IMR-90 (cell line): ENCODE measurements at regions not wholly inside any gene's neighbourhood (a gene's known extent, or its start where the extent isn't known, plus 50 kb on each side); places are given as distances from the start of the nearest gene placed in this dataset.

ENCODE experiments used
- ATAC-seq: fragments of 200-7000 bp; cut with Tn5 transposase; 2 replicates; pipeline ENCODE4 v1.9.1; 2020; ENCODE audit warnings: low read depth, mild to moderate bottlenecking, moderate library complexity
- BruUV-seq: library from RNA; stranded (reverse); fragments of 400-500 nt; replicated peaks from 2 replicates; lab custom pipeline; 2021; lab: Mats Ljungman, UMichigan
- CTCF ChIA-PET: fragments of 300-600 bp; formaldehyde crosslinking; extraction: SDS; loops from one replicate; lab custom pipeline; 2021; ENCODE audit warnings: antibody characterized with exemption; lab: Yijun Ruan, JAX
- POLR2A ChIA-PET: fragments of 300-600 bp; sonication (Branson Sonifier 250); formaldehyde crosslinking; loops from one replicate; lab custom pipeline; 2022; ENCODE audit warnings: antibody characterized with exemption; ENCODE audit not compliant: unreplicated experiment; lab: Charles Lee
- DNase-seq: peaks from one replicate; pipeline ENCODE4 v3.0.0; 2013
- H2AFZ ChIP-seq: replicated peaks from 2 replicates; pipeline ENCODE3; 2013; ENCODE audit warnings: low read length, mild to moderate bottlenecking; ENCODE audit not compliant: poor library complexity
- H2AK5ac ChIP-seq: 2 replicates; pipeline ENCODE4 v1.6.1; 2013; ENCODE audit warnings: low read depth, low read length, inconsistent platforms
- H2AK9ac ChIP-seq: replicated peaks from 2 replicates; pipeline ENCODE3; 2013; ENCODE audit warnings: mild to moderate bottlenecking, low read depth, low read length, moderate library complexity; ENCODE audit not compliant: poor library complexity
- H2BK120ac ChIP-seq: 2 replicates; pipeline ENCODE4 v1.6.1; 2013; ENCODE audit warnings: low read depth, low read length, inconsistent platforms
- H2BK15ac ChIP-seq: 3 replicates; pipeline ENCODE4 v1.6.1; 2013; ENCODE audit warnings: low read depth, low read length, inconsistent platforms
- H2BK20ac ChIP-seq: 2 replicates; pipeline ENCODE4 v1.6.1; 2013; ENCODE audit warnings: low read depth, mild to moderate bottlenecking, inconsistent platforms, low read length, moderate library complexity
- H2BK5ac ChIP-seq: 2 replicates; pipeline ENCODE4 v1.6.1; 2013; ENCODE audit warnings: mild to moderate bottlenecking, low read depth, low read length, inconsistent platforms; ENCODE audit not compliant: poor library complexity, severe bottlenecking
- H3K14ac ChIP-seq: replicated peaks from 2 replicates; pipeline ENCODE4 v1.6.1; 2013; ENCODE audit warnings: low read depth, low read length, inconsistent platforms
- H3K18ac ChIP-seq: 2 replicates; pipeline ENCODE4 v1.6.1; 2013; ENCODE audit warnings: low read depth, low read length, control low read depth
- H3K23ac ChIP-seq: 2 replicates; pipeline ENCODE4 v1.6.1; 2013; ENCODE audit warnings: low read depth, low read length, inconsistent platforms
- H3K27ac ChIP-seq: 2 replicates; pipeline ENCODE4 v1.5.1; 2013; ENCODE audit warnings: mild to moderate bottlenecking, control low read depth, low read length; ENCODE audit not compliant: insufficient read depth
- H3K27me3 ChIP-seq: 2 replicates; pipeline ENCODE4 v1.6.1; 2013; ENCODE audit warnings: low read length; ENCODE audit not compliant: control insufficient read depth, insufficient read depth
- H3K36me3 ChIP-seq: 2 replicates; pipeline ENCODE4 v1.6.1; 2013; ENCODE audit warnings: low read length, mixed read lengths; ENCODE audit not compliant: control insufficient read depth, insufficient read depth
- H3K4ac ChIP-seq: 2 replicates; pipeline ENCODE4 v1.6.1; 2013; ENCODE audit warnings: low read depth, low read length, inconsistent platforms
- H3K4me1 ChIP-seq: 2 replicates; pipeline ENCODE4 v1.6.1; 2013; ENCODE audit warnings: low read length, mixed read lengths; ENCODE audit not compliant: control insufficient read depth, insufficient read depth
- H3K4me2 ChIP-seq: 2 replicates; pipeline ENCODE4 v1.6.1; 2013; ENCODE audit warnings: low read depth, mild to moderate bottlenecking, control low read depth, low read length, moderate library complexity
- H3K4me3 ChIP-seq: 2 replicates; pipeline ENCODE4 v1.5.1; 2013; ENCODE audit warnings: low read depth, mild to moderate bottlenecking, control low read depth, low read length, moderate library complexity; ENCODE audit not compliant: insufficient read depth
- H3K56ac ChIP-seq: 2 replicates; pipeline ENCODE4 v1.6.1; 2013; ENCODE audit warnings: low read length, inconsistent platforms; ENCODE audit not compliant: insufficient read depth; ENCODE audit errors: extremely low read depth
- H3K79me1 ChIP-seq, 2 experiments: 2 replicates each; pipeline ENCODE4 v1.6.1; 2013; ENCODE audit warnings: low read length in 2 of 2, inconsistent platforms in 1 of 2, low read depth in 1 of 2
- H3K9ac ChIP-seq: 2 replicates; pipeline ENCODE4 v1.6.1; 2013; ENCODE audit warnings: low read depth, low read length, control low read depth
- H3K9me1 ChIP-seq: 2 replicates; pipeline ENCODE4 v1.6.1; 2013; ENCODE audit warnings: low read length, inconsistent platforms; ENCODE audit not compliant: insufficient read depth
- H3K9me3 ChIP-seq: 2 replicates; pipeline ENCODE4 v1.6.1; 2013; ENCODE audit warnings: low read length; ENCODE audit not compliant: control insufficient read depth, insufficient read depth
- H4K20me1 ChIP-seq: 2 replicates; pipeline ENCODE4 v1.6.1; 2013; ENCODE audit warnings: low read length, inconsistent platforms; ENCODE audit not compliant: insufficient read depth
- H4K5ac ChIP-seq: 2 replicates; pipeline ENCODE4 v1.6.1; 2013; ENCODE audit warnings: mild to moderate bottlenecking, low read depth, low read length, control low read depth
- H4K8ac ChIP-seq, 2 experiments: 2 replicates each; pipeline ENCODE4 v1.6.1; 2013; ENCODE audit warnings: low read depth in 2 of 2, low read length in 2 of 2, control low read depth in 1 of 2, inconsistent platforms in 1 of 2
- H4K91ac ChIP-seq: 2 replicates; pipeline ENCODE4 v1.6.1; 2013; ENCODE audit warnings: low read depth, low read length, inconsistent platforms; ENCODE audit not compliant: insufficient read depth
- MAFK ChIP-seq: IDR thresholded peaks from 2 replicates; pipeline ENCODE4 v1.6.1; 2012; ENCODE audit warnings: low read depth, low read length, improper control_type of control experiment
- dilution Hi-C: fragments of 300-500 bp; cut with HindIII; formaldehyde crosslinking; loops from one replicate; pipeline ENCODE4 v1.14.3; 2018; ENCODE audit warnings: low sequenced_read_pairs; ENCODE audit not compliant: unreplicated experiment
- in situ Hi-C: fragments of 300-500 bp; cut with MboI; formaldehyde crosslinking; loops from 3 replicates; pipeline ENCODE4 v1.14.3; 2019; ENCODE audit warnings: low sequenced_read_pairs, inconsistent platforms, mixed read lengths
- intact Hi-C: fragments of 100-400 bp; cut with micrococcal nuclease; formaldehyde crosslinking; loops from 2 replicates; pipeline ENCODE4 v1.10.0; 2022
- TF ChIP-seq, protein P1 (sequence below): fragments of 150-350 bp; IDR thresholded peaks from 2 replicates; pipeline ENCODE4 v1.6.1; 2017; ENCODE audit warnings: mild to moderate bottlenecking, antibody characterized with exemption, low read length, low read depth

DNA sequence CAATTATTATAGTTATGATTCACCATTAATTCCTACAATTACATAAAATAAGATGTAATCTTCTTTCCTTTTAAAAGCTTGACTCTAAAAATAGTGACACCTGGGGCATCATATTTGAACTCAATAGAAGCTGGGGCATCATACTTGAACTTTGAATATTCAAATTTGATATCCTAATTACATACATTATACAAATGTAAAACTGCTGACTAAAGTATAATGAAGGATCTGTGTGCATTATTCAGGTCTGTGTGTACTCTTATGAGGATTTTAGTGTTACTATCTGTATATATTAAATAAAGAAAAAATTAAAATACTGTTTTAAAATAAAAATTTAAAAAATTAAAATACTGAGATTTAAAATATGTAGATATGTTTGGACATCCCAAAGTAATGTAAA, 696.9 kb upstream of the FBXO33 start:
- no peaks in the 10 kb centered on the region for H3K9me3 ChIP-seq
- H2BK120ac ChIP-seq: no peak overlapping the region
- H4K20me1 ChIP-seq: no peaks in the 10 kb centered on the region
- no peak overlapping the region for H3K4me3 ChIP-seq
- DNase-seq (no peak), ATAC-seq (no peak)
- no peak overlapping the region for H4K8ac ChIP-seq
- H2AK9ac ChIP-seq: no peak overlapping the region
- H3K27ac ChIP-seq: no peak overlapping the region
- no peak overlapping the region for H3K14ac ChIP-seq
- POLR2A ChIA-PET: no interaction called here
- TF ChIP-seq, protein P1, sequence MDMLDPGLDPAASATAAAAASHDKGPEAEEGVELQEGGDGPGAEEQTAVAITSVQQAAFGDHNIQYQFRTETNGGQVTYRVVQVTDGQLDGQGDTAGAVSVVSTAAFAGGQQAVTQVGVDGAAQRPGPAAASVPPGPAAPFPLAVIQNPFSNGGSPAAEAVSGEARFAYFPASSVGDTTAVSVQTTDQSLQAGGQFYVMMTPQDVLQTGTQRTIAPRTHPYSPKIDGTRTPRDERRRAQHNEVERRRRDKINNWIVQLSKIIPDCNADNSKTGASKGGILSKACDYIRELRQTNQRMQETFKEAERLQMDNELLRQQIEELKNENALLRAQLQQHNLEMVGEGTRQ: no peak
- peak; percentile 78 for TF ChIP-seq MAFK
- H3K4me2 ChIP-seq: no peak overlapping the region
- dilution Hi-C loops: no loop called here
- H2AFZ ChIP-seq: no peak overlapping the region
- CTCF ChIA-PET: no interaction called here
- no peaks in the 10 kb centered on the region for H3K4me1 ChIP-seq
- no peaks in the 10 kb centered on the region for H3K79me1 ChIP-seq
- H4K5ac ChIP-seq: no peak overlapping the region
- no peak overlapping the region for H3K23ac ChIP-seq
- H3K36me3 ChIP-seq: no peaks in the 10 kb centered on the region
- H3K9me1 ChIP-seq: no peaks in the 10 kb centered on the region
- no peak overlapping the region for H3K9ac ChIP-seq
- no TSS peak for BruUV-seq
- H2AK5ac ChIP-seq: no peak overlapping the region
- H3K4ac ChIP-seq: no peak overlapping the region
- no peak overlapping the region for H4K91ac ChIP-seq
- no peaks in the 10 kb centered on the region for H3K27me3 ChIP-seq
- H3K56ac ChIP-seq: no peak overlapping the region
- in situ Hi-C loops: no loop called here
- intact Hi-C loops: no loop called here
- H3K18ac ChIP-seq: no peak overlapping the region
- no peak overlapping the region for H2BK15ac ChIP-seq
- no peak overlapping the region for H2BK20ac ChIP-seq
- no peak overlapping the region for H2BK5ac ChIP-seq
